ENCODE measurements at regions not wholly inside any gene's neighbourhood (a gene's known extent, or its start where the extent isn't known, plus 50 kb on each side); places are given as distances from the start of the nearest gene placed in this dataset.
A peak's percentile ranks its signal among the peaks of the same experiment; 100 is the strongest.

DNA sequence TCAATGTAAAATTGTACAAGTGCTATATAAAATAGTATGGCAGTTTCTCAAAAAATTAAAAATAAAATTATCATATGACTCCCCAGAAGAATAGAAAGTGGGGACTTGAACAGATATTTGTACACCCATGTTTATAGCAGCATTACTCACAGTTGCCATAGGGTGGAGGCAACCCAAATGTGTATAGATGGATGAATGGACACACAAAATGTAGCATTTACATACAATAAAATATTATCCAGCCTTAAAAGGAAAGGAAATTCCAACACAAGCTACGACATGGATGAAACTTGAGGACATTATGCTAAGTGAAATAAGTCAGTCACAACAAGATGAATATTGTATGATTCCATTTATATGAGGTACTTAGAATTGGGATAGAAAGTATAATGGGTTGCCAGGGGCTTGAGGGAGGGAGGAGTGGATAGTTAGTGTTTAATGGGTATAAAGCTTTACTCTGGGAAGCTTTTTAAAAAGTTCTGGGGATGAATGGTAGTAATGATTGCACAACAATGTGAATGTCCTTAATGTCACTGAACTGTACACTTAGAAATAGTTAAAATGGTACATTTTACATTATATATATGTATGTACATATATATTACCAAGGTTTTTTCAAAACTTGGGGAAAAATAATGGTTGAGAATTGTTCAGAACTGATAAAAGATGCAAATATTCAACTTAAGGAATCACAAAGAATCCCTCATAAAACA lies 53.0 kb upstream of the ADORA3 start:
- H3K27ac Mint-ChIP-seq = no peak overlapping the region
- no peak overlapping the region for H3K4me3 Mint-ChIP-seq
- no peaks in the 10 kb centered on the region for H3K9me3 Mint-ChIP-seq
- peaks cover 10% of the 10 kb centered on the region for H3K4me1 Mint-ChIP-seq
- H3K36me3 Mint-ChIP-seq (ENCODE audit: low read depth) = no peaks in the 10 kb centered on the region
- H3K27me3 Mint-ChIP-seq (ENCODE audit: low read depth) = peaks cover 4% of the 10 kb centered on the region
- TF ChIP-seq, protein P1, sequence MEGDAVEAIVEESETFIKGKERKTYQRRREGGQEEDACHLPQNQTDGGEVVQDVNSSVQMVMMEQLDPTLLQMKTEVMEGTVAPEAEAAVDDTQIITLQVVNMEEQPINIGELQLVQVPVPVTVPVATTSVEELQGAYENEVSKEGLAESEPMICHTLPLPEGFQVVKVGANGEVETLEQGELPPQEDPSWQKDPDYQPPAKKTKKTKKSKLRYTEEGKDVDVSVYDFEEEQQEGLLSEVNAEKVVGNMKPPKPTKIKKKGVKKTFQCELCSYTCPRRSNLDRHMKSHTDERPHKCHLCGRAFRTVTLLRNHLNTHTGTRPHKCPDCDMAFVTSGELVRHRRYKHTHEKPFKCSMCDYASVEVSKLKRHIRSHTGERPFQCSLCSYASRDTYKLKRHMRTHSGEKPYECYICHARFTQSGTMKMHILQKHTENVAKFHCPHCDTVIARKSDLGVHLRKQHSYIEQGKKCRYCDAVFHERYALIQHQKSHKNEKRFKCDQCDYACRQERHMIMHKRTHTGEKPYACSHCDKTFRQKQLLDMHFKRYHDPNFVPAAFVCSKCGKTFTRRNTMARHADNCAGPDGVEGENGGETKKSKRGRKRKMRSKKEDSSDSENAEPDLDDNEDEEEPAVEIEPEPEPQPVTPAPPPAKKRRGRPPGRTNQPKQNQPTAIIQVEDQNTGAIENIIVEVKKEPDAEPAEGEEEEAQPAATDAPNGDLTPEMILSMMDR (IDR thresholded peaks at IDR 0.05; ENCODE audit: unreplicated experiment in 3 of 3) = no peak

DNA sequence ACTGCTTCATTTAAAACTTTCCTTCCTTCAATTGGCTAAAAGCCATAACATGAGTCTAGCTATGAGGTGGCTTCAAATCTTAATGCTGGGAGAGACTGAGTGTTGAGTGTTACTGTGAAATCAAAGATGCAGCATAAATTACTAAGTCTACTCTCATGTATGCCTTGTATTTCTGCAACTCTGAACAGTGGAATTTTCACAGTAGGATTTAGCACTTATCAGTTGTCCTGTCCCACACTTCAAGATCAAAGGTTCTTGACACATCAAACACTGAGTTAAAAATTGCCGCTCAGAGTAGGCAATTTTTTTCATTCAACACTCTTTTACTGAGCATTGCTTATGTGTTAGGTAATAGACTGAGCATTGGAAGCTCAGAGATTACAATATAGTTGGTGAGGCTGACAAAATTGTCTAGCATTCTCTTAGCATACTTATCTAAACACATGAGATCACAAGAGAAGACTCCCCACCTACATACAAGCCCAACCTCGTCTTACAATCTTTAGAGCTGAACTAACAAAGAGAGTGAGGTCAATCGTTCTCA lies 56.4 kb upstream of the ADORA3 start:
- no peak overlapping the region for H3K27ac Mint-ChIP-seq
- no peak overlapping the region for H3K4me3 Mint-ChIP-seq
- H3K9me3 Mint-ChIP-seq = no peaks in the 10 kb centered on the region
- TF ChIP-seq, protein P1 (IDR thresholded peaks at IDR 0.05; ENCODE audit: unreplicated experiment in 3 of 3) = no peak
- H3K36me3 Mint-ChIP-seq (ENCODE audit: low read depth) = no peaks in the 10 kb centered on the region
- no peaks in the 10 kb centered on the region for H3K27me3 Mint-ChIP-seq (ENCODE audit: low read depth)
- H3K4me1 Mint-ChIP-seq = peaks cover 17% of the 10 kb centered on the region

DNA sequence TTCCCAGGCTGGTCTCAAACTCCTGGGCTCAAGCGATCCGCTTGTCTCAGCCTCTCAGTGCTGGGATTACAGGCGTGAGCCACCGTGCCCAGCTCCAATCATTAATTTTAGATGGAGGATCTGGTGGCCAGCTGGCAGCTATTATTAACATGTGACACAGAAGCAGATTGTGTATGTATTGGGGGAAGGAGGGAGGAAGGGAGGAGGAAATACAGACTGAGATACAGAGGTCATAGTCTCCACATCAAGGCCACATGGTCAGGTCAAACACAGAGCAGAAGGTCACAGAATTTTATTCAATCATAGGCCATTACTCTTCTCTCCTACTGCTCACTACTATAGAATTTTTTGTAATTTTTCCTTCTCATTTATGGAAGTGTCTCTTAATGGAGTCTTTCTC lies 57.9 kb upstream of the ADORA3 start:
- H3K36me3 Mint-ChIP-seq (ENCODE audit: low read depth) = no peaks in the 10 kb centered on the region
- H3K9me3 Mint-ChIP-seq = no peaks in the 10 kb centered on the region
- H3K4me1 Mint-ChIP-seq = peaks cover 17% of the 10 kb centered on the region
- TF ChIP-seq, protein P1 (IDR thresholded peaks at IDR 0.05; ENCODE audit: unreplicated experiment in 3 of 3) = no peak
- no peak overlapping the region for H3K4me3 Mint-ChIP-seq
- H3K27me3 Mint-ChIP-seq (ENCODE audit: low read depth) = no peaks in the 10 kb centered on the region
- H3K27ac Mint-ChIP-seq = peak overlapping the region in 1 of 3 experiments; percentile 0

DNA sequence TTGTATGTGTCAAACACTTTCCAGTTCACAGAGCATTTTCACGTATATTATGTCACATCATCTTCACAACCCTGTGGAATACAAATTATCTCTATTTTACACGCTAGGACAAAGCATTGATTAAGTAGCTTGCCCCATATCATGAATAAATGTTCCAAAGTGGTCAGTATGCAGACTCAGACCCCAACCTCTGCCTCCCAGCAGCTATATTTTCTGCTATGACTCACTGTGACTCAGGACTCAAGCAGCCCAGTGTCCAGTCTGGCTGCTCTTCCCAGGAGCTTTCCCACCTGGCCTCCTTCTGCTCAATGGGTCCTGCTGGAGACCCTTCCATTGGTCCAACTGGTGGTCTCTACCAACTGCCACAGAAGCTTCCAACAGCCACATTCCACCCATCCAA lies 56.0 kb upstream of the RAP1A start:
- peaks cover 17% of the 10 kb centered on the region for H3K4me1 Mint-ChIP-seq
- no peak overlapping the region for H3K27ac Mint-ChIP-seq

DNA sequence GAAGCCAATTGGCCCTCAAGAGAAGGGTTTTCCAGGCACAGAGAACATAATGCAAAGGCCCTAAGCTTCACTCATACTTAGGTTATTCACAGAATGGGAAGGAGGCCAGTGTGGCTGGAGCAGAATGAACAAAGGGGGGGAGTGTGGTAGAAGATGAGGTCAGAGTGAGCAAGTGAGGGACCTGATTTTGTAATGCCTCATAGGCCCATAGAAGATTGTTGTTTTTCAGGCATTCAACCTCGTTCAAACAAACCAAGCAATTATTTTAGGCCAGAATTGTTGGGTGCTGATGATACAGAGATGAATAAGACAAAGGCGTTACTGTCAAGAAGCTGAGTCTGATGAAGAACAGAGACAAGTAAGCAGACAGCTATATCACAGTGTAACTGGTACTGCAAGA lies 54.5 kb upstream of the RAP1A start:
- H3K9me3 Mint-ChIP-seq = no peaks in the 10 kb centered on the region
- H3K27ac Mint-ChIP-seq = no peak overlapping the region
- H3K4me3 Mint-ChIP-seq = no peak overlapping the region
- H3K4me1 Mint-ChIP-seq = peaks cover 11% of the 10 kb centered on the region
- TF ChIP-seq, protein P1 (IDR thresholded peaks at IDR 0.05; ENCODE audit: unreplicated experiment in 3 of 3) = no peak
- no peaks in the 10 kb centered on the region for H3K36me3 Mint-ChIP-seq (ENCODE audit: low read depth)
- H3K27me3 Mint-ChIP-seq (ENCODE audit: low read depth) = no peaks in the 10 kb centered on the region

More for the DNA sequence above, 56.0 kb upstream of the RAP1A start:
- no peaks in the 10 kb centered on the region for H3K36me3 Mint-ChIP-seq (ENCODE audit: low read depth)
- H3K4me3 Mint-ChIP-seq = no peak overlapping the region
- no peaks in the 10 kb centered on the region for H3K27me3 Mint-ChIP-seq (ENCODE audit: low read depth)
- TF ChIP-seq, protein P1 (IDR thresholded peaks at IDR 0.05; ENCODE audit: unreplicated experiment in 3 of 3) = no peak
- no peaks in the 10 kb centered on the region for H3K9me3 Mint-ChIP-seq

DNA sequence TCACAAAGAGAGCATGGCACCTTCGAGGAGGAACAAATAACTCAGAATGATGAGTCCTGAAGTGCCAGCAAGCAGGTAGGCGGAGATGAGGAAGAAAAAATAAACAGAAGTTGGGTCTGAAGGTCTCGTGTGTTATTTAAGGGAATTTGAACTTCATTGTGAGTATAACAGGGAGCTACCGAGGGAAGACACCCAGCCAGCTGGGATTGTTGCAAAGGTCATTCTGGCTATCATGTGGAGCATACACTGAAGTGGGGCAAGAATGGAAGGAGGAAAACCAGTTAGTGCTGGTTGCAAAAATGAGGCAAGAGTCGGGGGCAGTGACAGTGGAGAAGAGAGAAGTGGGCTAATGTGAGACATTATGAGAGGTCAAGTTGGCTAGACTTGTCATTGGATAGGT lies 53.6 kb upstream of the RAP1A start:
- Mint-ChIP-seq H3K9me3 (no peaks in the 10 kb centered on the region), H3K4me3 (no peak overlapping the region), H3K36me3 (ENCODE audit: low read depth) (no peaks in the 10 kb centered on the region), H3K4me1 (peaks cover 18% of the 10 kb centered on the region), H3K27me3 (ENCODE audit: low read depth) (no peaks in the 10 kb centered on the region), H3K27ac (no peak overlapping the region)
- TF ChIP-seq, protein P1 (IDR thresholded peaks at IDR 0.05; ENCODE audit: unreplicated experiment in 3 of 3) = no peak

Data from nephron (organoid).